ENCODE measurements at regions not wholly inside any gene's neighbourhood (a gene's known extent, or its start where the extent isn't known, plus 50 kb on each side); places are given as distances from the start of the nearest gene placed in this dataset.

GRCh38 chr4:133581996-133582619 is 433.0 kb downstream of the PCDH10 start:
- H3K4me3 ChIP-seq (ENCODE audit: insufficient read depth in 1 of 2, low read depth in 1 of 2, low read length in 2 of 2), result no peak overlapping the region
- no CpG with 5 or more reads among the region's 2 CpGs for WGBS
- peaks cover 3% of the 10 kb centered on the region for H3K9me3 ChIP-seq (ENCODE audit: control insufficient read depth, low read length)
- no peak overlapping the region for H2BK120ac ChIP-seq (ENCODE audit: low read depth, low read length)
- H3K27ac ChIP-seq (ENCODE audit: low read length, poor library complexity, severe bottlenecking), result no peak overlapping the region
- H3K79me1 ChIP-seq (replicated peaks; ENCODE audit: low read length, poor library complexity, severe bottlenecking), result no peaks in the 10 kb centered on the region
- H4K8ac ChIP-seq (ENCODE audit: low read length), result no peak overlapping the region
- no peak overlapping the region for H3K14ac ChIP-seq (ENCODE audit: low read length in 2 of 2)
- H3K36me3 ChIP-seq (ENCODE audit: control insufficient read depth in 1 of 2, insufficient read depth in 2 of 2, low read depth in 1 of 2, low read length in 2 of 2), result no peaks in the 10 kb centered on the region
- no peak overlapping the region for H4K91ac ChIP-seq (ENCODE audit: low read length)
- H3K4me1 ChIP-seq (ENCODE audit: control insufficient read depth, insufficient read depth, low read depth, low read length), result no peaks in the 10 kb centered on the region
- no peak overlapping the region for H3K23ac ChIP-seq (ENCODE audit: low read length in 2 of 2)
- no peak overlapping the region for H2BK15ac ChIP-seq (ENCODE audit: low read depth, poor library complexity, severe bottlenecking)
- H2AFZ ChIP-seq (ENCODE audit: low read depth, low read length), result no peak overlapping the region
- H2BK12ac ChIP-seq (ENCODE audit: low read length in 2 of 2), result no peak overlapping the region
- H3K4me2 ChIP-seq (ENCODE audit: low read length, poor library complexity, severe bottlenecking), result no peak overlapping the region
- no peak overlapping the region for H3K9ac ChIP-seq (ENCODE audit: low read length)
- DNase-seq, result peak; percentile 20
- no peak overlapping the region for H2BK5ac ChIP-seq (ENCODE audit: low read depth, low read length, poor library complexity, severe bottlenecking)
- H3K27me3 ChIP-seq (ENCODE audit: control insufficient read depth in 1 of 2, insufficient read depth in 1 of 2, low read length in 2 of 2), result no peaks in the 10 kb centered on the region
- H3K18ac ChIP-seq (ENCODE audit: low read depth in 1 of 2, low read length in 2 of 2), result no peak overlapping the region
- no peak overlapping the region for H3K4ac ChIP-seq (ENCODE audit: low read depth in 1 of 2, low read length in 2 of 2)
- no peak overlapping the region for H2AK5ac ChIP-seq (ENCODE audit: low read length, severe bottlenecking)

- H3K27ac ChIP-seq (ENCODE audit: low read length, poor library complexity, severe bottlenecking), result no peak overlapping the region
- H4K8ac ChIP-seq (ENCODE audit: low read length), result no peak overlapping the region
- H2BK5ac ChIP-seq (ENCODE audit: low read depth, low read length, poor library complexity, severe bottlenecking), result no peak overlapping the region
- no peak for DNase-seq
- no peak overlapping the region for H4K91ac ChIP-seq (ENCODE audit: low read length)
- no peak overlapping the region for H2BK15ac ChIP-seq (ENCODE audit: low read depth, poor library complexity, severe bottlenecking)
- no peak overlapping the region for H2AK5ac ChIP-seq (ENCODE audit: low read length, severe bottlenecking)
- H2BK120ac ChIP-seq (ENCODE audit: low read depth, low read length), result no peak overlapping the region
- no peak overlapping the region for H3K4ac ChIP-seq (ENCODE audit: low read depth in 1 of 2, low read length in 2 of 2)
- H3K27me3 ChIP-seq (ENCODE audit: control insufficient read depth in 1 of 2, insufficient read depth in 1 of 2, low read length in 2 of 2), result no peaks in the 10 kb centered on the region
- no peaks in the 10 kb centered on the region for H3K9me3 ChIP-seq (ENCODE audit: control insufficient read depth, low read length)
- 92% methylated on average over 1 of the region's 1 CpG for WGBS
- H2BK12ac ChIP-seq (ENCODE audit: low read length in 2 of 2), result no peak overlapping the region
- H3K14ac ChIP-seq (ENCODE audit: low read length in 2 of 2), result no peak overlapping the region
- H3K9ac ChIP-seq (ENCODE audit: low read length), result no peak overlapping the region
- no peaks in the 10 kb centered on the region for H3K36me3 ChIP-seq (ENCODE audit: control insufficient read depth in 1 of 2, insufficient read depth in 2 of 2, low read depth in 1 of 2, low read length in 2 of 2)
- no peaks in the 10 kb centered on the region for H3K79me1 ChIP-seq (replicated peaks; ENCODE audit: low read length, poor library complexity, severe bottlenecking)
- H3K18ac ChIP-seq (ENCODE audit: low read depth in 1 of 2, low read length in 2 of 2), result no peak overlapping the region
- H3K4me2 ChIP-seq (ENCODE audit: low read length, poor library complexity, severe bottlenecking), result no peak overlapping the region
- no peak overlapping the region for H3K23ac ChIP-seq (ENCODE audit: low read length in 2 of 2)
- no peaks in the 10 kb centered on the region for H3K4me1 ChIP-seq (ENCODE audit: control insufficient read depth, insufficient read depth, low read depth, low read length)
- H2AFZ ChIP-seq (ENCODE audit: low read depth, low read length), result no peak overlapping the region
- H3K4me3 ChIP-seq (ENCODE audit: insufficient read depth in 1 of 2, low read depth in 1 of 2, low read length in 2 of 2), result no peak overlapping the region
These were observed 425.2 kb downstream of the PCDH10 start for GRCh38 chr4:133574248-133574647.

GRCh38 chr4:133565379-133565778 is 416.3 kb downstream of the PCDH10 start:
- Histone ChIP-seq H3K23ac (ENCODE audit: low read length in 2 of 2) (no peak overlapping the region), H4K8ac (ENCODE audit: low read length) (no peak overlapping the region), H3K79me1 (replicated peaks; ENCODE audit: low read length, poor library complexity, severe bottlenecking) (no peaks in the 10 kb centered on the region), H2BK15ac (ENCODE audit: low read depth, poor library complexity, severe bottlenecking) (no peak overlapping the region), H2AFZ (ENCODE audit: low read depth, low read length) (no peak overlapping the region), H2BK120ac (ENCODE audit: low read depth, low read length) (no peak overlapping the region), H3K4ac (ENCODE audit: low read depth in 1 of 2, low read length in 2 of 2) (no peak overlapping the region), H2AK5ac (ENCODE audit: low read length, severe bottlenecking) (no peak overlapping the region), H3K9me3 (ENCODE audit: control insufficient read depth, low read length) (no peaks in the 10 kb centered on the region), H2BK12ac (ENCODE audit: low read length in 2 of 2) (no peak overlapping the region), H3K36me3 (ENCODE audit: control insufficient read depth in 1 of 2, insufficient read depth in 2 of 2, low read depth in 1 of 2, low read length in 2 of 2) (no peaks in the 10 kb centered on the region), H3K14ac (ENCODE audit: low read length in 2 of 2) (no peak overlapping the region), H3K27ac (ENCODE audit: low read length, poor library complexity, severe bottlenecking) (no peak overlapping the region), H3K27me3 (ENCODE audit: control insufficient read depth in 1 of 2, insufficient read depth in 1 of 2, low read length in 2 of 2) (no peaks in the 10 kb centered on the region), H3K4me3 (ENCODE audit: insufficient read depth in 1 of 2, low read depth in 1 of 2, low read length in 2 of 2) (no peak overlapping the region), H4K91ac (ENCODE audit: low read length) (no peak overlapping the region), H3K18ac (ENCODE audit: low read depth in 1 of 2, low read length in 2 of 2) (no peak overlapping the region), H2BK5ac (ENCODE audit: low read depth, low read length, poor library complexity, severe bottlenecking) (no peak overlapping the region), H3K4me2 (ENCODE audit: low read length, poor library complexity, severe bottlenecking) (no peak overlapping the region), H3K9ac (ENCODE audit: low read length) (no peak overlapping the region), H3K4me1 (ENCODE audit: control insufficient read depth, insufficient read depth, low read depth, low read length) (no peaks in the 10 kb centered on the region)
- no CpG with 5 or more reads among the region's 1 CpG for WGBS
- peak; percentile 64 for DNase-seq

- DNase-seq, result no peak
- Histone ChIP-seq H2BK120ac (ENCODE audit: low read depth, low read length) (no peak overlapping the region), H3K36me3 (ENCODE audit: control insufficient read depth in 1 of 2, insufficient read depth in 2 of 2, low read depth in 1 of 2, low read length in 2 of 2) (no peaks in the 10 kb centered on the region), H3K27ac (ENCODE audit: low read length, poor library complexity, severe bottlenecking) (no peak overlapping the region), H3K4ac (ENCODE audit: low read depth in 1 of 2, low read length in 2 of 2) (no peak overlapping the region), H3K4me1 (ENCODE audit: control insufficient read depth, insufficient read depth, low read depth, low read length) (peaks cover 3% of the 10 kb centered on the region), H2BK12ac (ENCODE audit: low read length in 2 of 2) (no peak overlapping the region), H2BK5ac (ENCODE audit: low read depth, low read length, poor library complexity, severe bottlenecking) (no peak overlapping the region), H2AK5ac (ENCODE audit: low read length, severe bottlenecking) (no peak overlapping the region), H3K4me2 (ENCODE audit: low read length, poor library complexity, severe bottlenecking) (no peak overlapping the region), H4K8ac (ENCODE audit: low read length) (no peak overlapping the region), H3K4me3 (ENCODE audit: insufficient read depth in 1 of 2, low read depth in 1 of 2, low read length in 2 of 2) (no peak overlapping the region), H3K27me3 (ENCODE audit: control insufficient read depth in 1 of 2, insufficient read depth in 1 of 2, low read length in 2 of 2) (no peaks in the 10 kb centered on the region), H3K79me1 (replicated peaks; ENCODE audit: low read length, poor library complexity, severe bottlenecking) (no peaks in the 10 kb centered on the region), H2AFZ (ENCODE audit: low read depth, low read length) (no peak overlapping the region), H3K9ac (ENCODE audit: low read length) (no peak overlapping the region), H4K91ac (ENCODE audit: low read length) (no peak overlapping the region), H3K9me3 (ENCODE audit: control insufficient read depth, low read length) (no peaks in the 10 kb centered on the region), H2BK15ac (ENCODE audit: low read depth, poor library complexity, severe bottlenecking) (no peak overlapping the region), H3K14ac (ENCODE audit: low read length in 2 of 2) (peak overlapping the region in 1 of 2 experiments; percentile 72), H3K23ac (ENCODE audit: low read length in 2 of 2) (no peak overlapping the region), H3K18ac (ENCODE audit: low read depth in 1 of 2, low read length in 2 of 2) (no peak overlapping the region)
- WGBS, result 88% methylated on average over 6 of the region's 6 CpGs
These were observed 410.9 kb downstream of the PCDH10 start for GRCh38 chr4:133559987-133560386.
